ENCODE measurements at regions not wholly inside any gene's neighbourhood (a gene's known extent, or its start where the extent isn't known, plus 50 kb on each side); places are given as distances from the start of the nearest gene placed in this dataset.
"Not testable (repeated sequence)": the region's sequence is repeated elsewhere in the genome, so short reads cannot be mapped to it uniquely, and the experiment has no call there.

- WGBS (ENCODE audit: insufficient coverage), result no CpG with 5 or more reads among the region's 2 CpGs
- Histone ChIP-seq H3K36me3 (replicated peaks in 1 of 2; ENCODE audit: control extremely low read depth in 1 of 2, control insufficient read depth in 1 of 2, extremely low read depth in 1 of 2, insufficient read depth in 2 of 2, low read length in 1 of 2) (no peaks in the 10 kb centered on the region), H3K27ac (ENCODE audit: low read length in 2 of 2) (no peak overlapping the region), H4K20me1 (ENCODE audit: control insufficient read depth, insufficient read depth, low read length, poor library complexity, severe bottlenecking) (no peaks in the 10 kb centered on the region), H3K79me2 (ENCODE audit: control insufficient read depth, insufficient read depth, low read length) (no peaks in the 10 kb centered on the region), H2AFZ (ENCODE audit: insufficient read depth, low read depth, low read length, poor library complexity, severe bottlenecking) (no peak overlapping the region), H3K9me3 (ENCODE audit: control extremely low read depth in 1 of 3, control insufficient read depth in 2 of 3, insufficient read depth in 1 of 3, low read length in 2 of 3) (peaks cover 0 to 8% (median 3%) of the 10 kb centered on the region in 3 donors), H3K4me2 (replicated peaks; ENCODE audit: low read depth, low read length, poor library complexity, severe bottlenecking) (no peak overlapping the region), H3K27me3 (replicated peaks in 1 of 4; ENCODE audit: control extremely low read depth in 1 of 4, control insufficient read depth in 3 of 4, insufficient read depth in 4 of 4, low read length in 3 of 4) (no peaks in the 10 kb centered on the region), H3K9ac (ENCODE audit: low read length) (no peak overlapping the region), H3K4me1 (ENCODE audit: control insufficient read depth in 2 of 2, insufficient read depth in 2 of 2, low read length in 2 of 2) (no peaks in the 10 kb centered on the region), H3K4me3 (ENCODE audit: control extremely low read depth in 1 of 5, extremely low read depth in 1 of 5, insufficient read depth in 1 of 5, low read depth in 2 of 5, low read length in 4 of 5) (no peak overlapping the region)
- ChIA-PET POLR2A (no interaction called here), CTCF (no interaction called here)
- Mint-ChIP-seq H3K27me3 (no peaks in the 10 kb centered on the region), H3K9me3 (ENCODE audit: insufficient read depth) (peaks cover 2% of the 10 kb centered on the region), H3K4me1 (no peaks in the 10 kb centered on the region), H3K4me3 (no peak overlapping the region), H3K27ac (no peak overlapping the region)
- TF ChIP-seq CTCF (IDR thresholded peaks at IDR 0.05) (no peak), EZH2 (IDR thresholded peaks at IDR 0.05; ENCODE audit: borderline replicate concordance, insufficient read depth, low read depth, low read length, poor library complexity, severe bottlenecking) (no peak)
- intact Hi-C loops (cut with micrococcal nuclease), result no loop called here
- ATAC-seq (ENCODE audit: low read depth) (no peak), DNase-seq (no peak)
Observed at GRCh38 chr13:54034047-54034446, 1005.4 kb downstream of the OLFM4 start.

GRCh38 chr13:54057416-54057815, 1028.8 kb downstream of the OLFM4 start:
- H3K9me3 ChIP-seq (ENCODE audit: control extremely low read depth in 1 of 3, control insufficient read depth in 2 of 3, insufficient read depth in 1 of 3, low read length in 2 of 3); H3K9me3 Mint-ChIP-seq (ENCODE audit: insufficient read depth); H3K4me3 Mint-ChIP-seq; H3K27me3 ChIP-seq (replicated peaks in 1 of 4; ENCODE audit: control extremely low read depth in 1 of 4, control insufficient read depth in 3 of 4, insufficient read depth in 4 of 4, low read length in 3 of 4); H3K27ac Mint-ChIP-seq; H3K27me3 Mint-ChIP-seq; H3K27ac ChIP-seq (ENCODE audit: low read length in 2 of 2); DNase-seq; H3K79me2 ChIP-seq (ENCODE audit: control insufficient read depth, insufficient read depth, low read length); H2AFZ ChIP-seq (ENCODE audit: insufficient read depth, low read depth, low read length, poor library complexity, severe bottlenecking); H4K20me1 ChIP-seq (ENCODE audit: control insufficient read depth, insufficient read depth, low read length, poor library complexity, severe bottlenecking); H3K4me3 ChIP-seq (ENCODE audit: control extremely low read depth in 1 of 5, extremely low read depth in 1 of 5, insufficient read depth in 1 of 5, low read depth in 2 of 5, low read length in 4 of 5); H3K9ac ChIP-seq (ENCODE audit: low read length); CTCF ChIA-PET; H3K4me1 Mint-ChIP-seq; ATAC-seq (ENCODE audit: low read depth); POLR2A ChIA-PET; H3K36me3 ChIP-seq (replicated peaks in 1 of 2; ENCODE audit: control extremely low read depth in 1 of 2, control insufficient read depth in 1 of 2, extremely low read depth in 1 of 2, insufficient read depth in 2 of 2, low read length in 1 of 2); intact Hi-C loops (cut with micrococcal nuclease); H3K4me2 ChIP-seq (replicated peaks; ENCODE audit: low read depth, low read length, poor library complexity, severe bottlenecking); H3K4me1 ChIP-seq (ENCODE audit: control insufficient read depth in 2 of 2, insufficient read depth in 2 of 2, low read length in 2 of 2): not testable (repeated sequence)
- WGBS (ENCODE audit: insufficient coverage), result no CpG with 5 or more reads among the region's 5 CpGs

- H3K4me2 ChIP-seq (replicated peaks; ENCODE audit: low read depth, low read length, poor library complexity, severe bottlenecking); H2AFZ ChIP-seq (ENCODE audit: insufficient read depth, low read depth, low read length, poor library complexity, severe bottlenecking); H3K79me2 ChIP-seq (ENCODE audit: control insufficient read depth, insufficient read depth, low read length); CTCF ChIA-PET; H3K27ac Mint-ChIP-seq; DNase-seq; H3K4me1 ChIP-seq (ENCODE audit: control insufficient read depth in 2 of 2, insufficient read depth in 2 of 2, low read length in 2 of 2); H3K27ac ChIP-seq (ENCODE audit: low read length in 2 of 2); H3K4me1 Mint-ChIP-seq; H3K9me3 ChIP-seq (ENCODE audit: control extremely low read depth in 1 of 3, control insufficient read depth in 2 of 3, insufficient read depth in 1 of 3, low read length in 2 of 3); ATAC-seq (ENCODE audit: low read depth); H3K27me3 Mint-ChIP-seq; H3K36me3 ChIP-seq (replicated peaks in 1 of 2; ENCODE audit: control extremely low read depth in 1 of 2, control insufficient read depth in 1 of 2, extremely low read depth in 1 of 2, insufficient read depth in 2 of 2, low read length in 1 of 2); H3K4me3 Mint-ChIP-seq; H3K27me3 ChIP-seq (replicated peaks in 1 of 4; ENCODE audit: control extremely low read depth in 1 of 4, control insufficient read depth in 3 of 4, insufficient read depth in 4 of 4, low read length in 3 of 4); H3K9ac ChIP-seq (ENCODE audit: low read length); POLR2A ChIA-PET; H4K20me1 ChIP-seq (ENCODE audit: control insufficient read depth, insufficient read depth, low read length, poor library complexity, severe bottlenecking); H3K4me3 ChIP-seq (ENCODE audit: control extremely low read depth in 1 of 5, extremely low read depth in 1 of 5, insufficient read depth in 1 of 5, low read depth in 2 of 5, low read length in 4 of 5); intact Hi-C loops (cut with micrococcal nuclease): not testable (repeated sequence)
- WGBS (ENCODE audit: insufficient coverage), result 92% methylated on average over 6 of the region's 8 CpGs
- H3K9me3 Mint-ChIP-seq (ENCODE audit: insufficient read depth), result peaks cover 15% of the 10 kb centered on the region
Observed at GRCh38 chr13:54069958-54070357, 1041.3 kb downstream of the OLFM4 start.

Measured in B cell (primary cell).